ENCODE measurements at regions not wholly inside any gene's neighbourhood (a gene's known extent, or its start where the extent isn't known, plus 50 kb on each side); places are given as distances from the start of the nearest gene placed in this dataset.
A peak's percentile ranks its signal among the peaks of the same experiment; 100 is the strongest.

DNA sequence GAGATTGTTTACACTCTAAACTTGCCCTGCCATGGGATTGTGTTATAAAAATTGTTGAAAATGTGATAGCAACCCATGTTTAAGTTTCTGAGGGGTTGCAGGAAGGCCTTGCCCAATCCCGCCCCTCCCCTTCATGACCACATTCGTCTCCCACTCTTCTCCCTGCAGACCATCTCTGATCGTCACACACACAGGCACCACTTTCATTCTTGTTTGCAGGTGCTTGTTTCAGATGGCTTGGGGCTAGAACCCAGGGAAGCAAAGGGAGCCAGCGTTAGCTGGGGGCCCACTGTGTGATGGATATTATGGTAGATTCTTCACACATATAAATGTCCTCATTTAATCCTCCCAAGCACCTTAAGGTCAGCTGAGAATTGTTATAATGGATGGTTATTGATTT is 286.7 kb upstream of the HABP2 start (continued):
- TF ChIP-seq NRF1 (IDR thresholded peaks at IDR 0.05; ENCODE audit: low read depth, low read length): no peak
- no peak for TF ChIP-seq EP300 (IDR thresholded peaks at IDR 0.05; ENCODE audit: borderline replicate concordance in 1 of 2, low read depth in 1 of 2, low read length in 1 of 2)

DNA sequence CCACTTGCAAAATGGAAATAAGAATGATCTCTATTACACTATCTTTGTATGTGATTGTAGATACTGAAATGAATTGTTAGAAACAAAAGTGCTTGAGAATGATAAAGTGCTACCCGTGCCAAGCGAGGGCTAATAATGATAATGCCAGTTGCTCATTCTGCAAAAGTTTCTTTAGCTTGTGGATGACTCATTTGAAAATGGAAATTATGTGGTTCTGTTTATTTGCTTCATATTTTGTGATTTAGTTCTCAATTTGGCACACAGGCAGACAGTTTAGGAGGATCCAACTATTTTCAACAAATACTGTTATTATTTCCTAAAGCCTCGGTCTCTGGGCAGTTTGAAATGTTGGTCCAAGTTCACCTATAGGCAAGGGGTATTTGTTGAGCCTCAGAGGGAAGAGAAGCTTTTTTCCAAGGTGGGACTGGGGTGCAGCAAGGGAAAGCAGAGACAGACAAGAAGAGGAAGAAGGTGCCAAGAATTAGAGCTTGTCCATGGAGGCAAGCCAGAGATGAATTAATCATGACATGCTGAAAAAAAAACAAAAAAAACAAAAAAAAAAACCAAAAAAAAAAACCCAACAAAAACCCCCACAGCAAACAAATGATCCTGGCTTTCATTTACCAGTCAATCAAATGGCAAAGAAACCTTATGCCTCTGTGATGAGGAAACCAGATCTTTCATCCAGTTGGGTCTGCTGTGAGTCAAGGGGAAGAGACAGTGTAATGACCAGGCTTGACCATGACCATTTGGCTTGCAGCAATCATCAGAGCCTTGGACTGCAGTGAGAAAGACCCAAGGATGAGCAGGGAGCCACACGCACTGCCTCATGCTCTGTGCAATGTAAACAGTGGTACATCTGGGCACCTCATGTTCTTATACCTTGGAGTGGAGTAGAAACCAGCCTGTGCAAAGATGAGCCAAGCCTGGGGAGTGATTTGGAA is 285.0 kb upstream of the HABP2 start:
- no peaks in the 10 kb centered on the region for H3K27me3 ChIP-seq (ENCODE audit: insufficient read depth)
- no peak overlapping the region for H2AFZ ChIP-seq (ENCODE audit: low read depth)
- no peaks in the 10 kb centered on the region; a peak in 1 of 4 replicates for H3K4me1 ChIP-seq (ENCODE audit: control insufficient read depth in 1 of 2, insufficient read depth in 2 of 2, low read depth in 1 of 2, low read length in 1 of 2)
- H3K79me2 ChIP-seq (ENCODE audit: insufficient read depth): no peaks in the 10 kb centered on the region
- CTCF ChIA-PET: interaction anchor here (1.0 kb wide), 1 partner anchor 117 kb away, joined by 3 read pairs; no protein-coding TSS in a partner anchor
- no peak for DNase-seq
- POLR2A ChIA-PET: no interaction called here
- no peaks in the 10 kb centered on the region for H3K36me3 ChIP-seq (replicated peaks in 1 of 2; ENCODE audit: control insufficient read depth in 1 of 2, insufficient read depth in 2 of 2, low read length in 1 of 2)
- no peak overlapping the region for H3K9ac ChIP-seq
- no peaks in the 10 kb centered on the region for H3K9me2 ChIP-seq
- H3K4me3 ChIP-seq (ENCODE audit: low read depth in 2 of 2, low read length in 1 of 2): no peak overlapping the region
- H4K20me1 ChIP-seq (ENCODE audit: insufficient read depth): no peaks in the 10 kb centered on the region
- TF ChIP-seq NRF1 (IDR thresholded peaks at IDR 0.05; ENCODE audit: low read depth, low read length) (no peak), SMC3 (IDR thresholded peaks at IDR 0.05; ENCODE audit: low read depth, low read length) (no peak), GATA2 (CRISPR knock-in tag; IDR thresholded peaks at IDR 0.05) (no peak), FOXJ3 (CRISPR knock-in tag; IDR thresholded peaks at IDR 0.05) (no peak)
- WGBS (ENCODE audit: low lambda C conversion rate): 72% methylated on average over 4 of the region's 4 CpGs
- H3F3A ChIP-seq (replicated peaks; ENCODE audit: insufficient read depth): no peaks in the 10 kb centered on the region
- H3K4me2 ChIP-seq: peak overlapping the region; percentile 30; the same call in 1 of the 2 replicates
- H3K27ac ChIP-seq (ENCODE audit: low read depth in 2 of 2, low read length in 1 of 2): no peak overlapping the region
- no peaks in the 10 kb centered on the region for H3K9me3 ChIP-seq

DNA sequence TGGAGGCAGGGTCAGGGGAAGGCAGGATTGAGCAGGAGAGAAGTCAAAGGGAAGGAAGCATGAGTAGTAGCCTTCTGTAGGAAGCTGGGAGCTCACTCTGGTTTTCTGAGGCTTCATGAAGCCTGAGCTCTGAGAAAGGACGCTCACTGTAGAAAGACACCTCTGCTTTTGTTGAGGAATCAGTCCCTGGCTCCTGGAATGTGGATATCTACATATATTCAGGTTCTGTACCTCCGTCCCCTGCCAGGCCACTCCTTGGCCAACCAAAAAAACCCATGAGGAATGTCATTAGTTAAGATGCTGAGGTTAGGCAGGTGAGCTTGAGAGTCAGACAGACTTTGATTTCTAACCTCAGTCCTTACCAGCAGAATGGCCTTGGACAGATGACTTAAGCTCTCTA is 283.5 kb upstream of the HABP2 start:
- H3K4me2 ChIP-seq: no peak overlapping the region
- H4K20me1 ChIP-seq (ENCODE audit: insufficient read depth): no peaks in the 10 kb centered on the region
- no peaks in the 10 kb centered on the region for H3K36me3 ChIP-seq (replicated peaks in 1 of 2; ENCODE audit: control insufficient read depth in 1 of 2, insufficient read depth in 2 of 2, low read length in 1 of 2)
- no peaks in the 10 kb centered on the region for H3F3A ChIP-seq (replicated peaks; ENCODE audit: insufficient read depth)
- no peak overlapping the region for H3K27ac ChIP-seq (ENCODE audit: low read depth in 2 of 2, low read length in 1 of 2)
- no peaks in the 10 kb centered on the region; a peak in 1 of 4 replicates for H3K4me1 ChIP-seq (ENCODE audit: control insufficient read depth in 1 of 2, insufficient read depth in 2 of 2, low read depth in 1 of 2, low read length in 1 of 2)
- no peaks in the 10 kb centered on the region for H3K79me2 ChIP-seq (ENCODE audit: insufficient read depth)
- H3K9me3 ChIP-seq: no peaks in the 10 kb centered on the region
- no peaks in the 10 kb centered on the region for H3K9me2 ChIP-seq
- DNase-seq: no peak
- no peak overlapping the region for H3K9ac ChIP-seq
- H3K4me3 ChIP-seq (ENCODE audit: low read depth in 2 of 2, low read length in 1 of 2): no peak overlapping the region
- no peaks in the 10 kb centered on the region for H3K27me3 ChIP-seq (ENCODE audit: insufficient read depth)
- H2AFZ ChIP-seq (ENCODE audit: low read depth): no peak overlapping the region
- ChIA-PET POLR2A (no interaction called here), CTCF (no interaction called here)
- WGBS (ENCODE audit: low lambda C conversion rate): 56% methylated on average over 2 of the region's 2 CpGs
- no peak for TF ChIP-seq NFIC (IDR thresholded peaks at IDR 0.05; ENCODE audit: borderline replicate concordance)
- no peak for TF ChIP-seq EP300 (IDR thresholded peaks at IDR 0.05; ENCODE audit: borderline replicate concordance in 1 of 2, low read depth in 1 of 2, low read length in 1 of 2)
- TF ChIP-seq, protein P1, sequence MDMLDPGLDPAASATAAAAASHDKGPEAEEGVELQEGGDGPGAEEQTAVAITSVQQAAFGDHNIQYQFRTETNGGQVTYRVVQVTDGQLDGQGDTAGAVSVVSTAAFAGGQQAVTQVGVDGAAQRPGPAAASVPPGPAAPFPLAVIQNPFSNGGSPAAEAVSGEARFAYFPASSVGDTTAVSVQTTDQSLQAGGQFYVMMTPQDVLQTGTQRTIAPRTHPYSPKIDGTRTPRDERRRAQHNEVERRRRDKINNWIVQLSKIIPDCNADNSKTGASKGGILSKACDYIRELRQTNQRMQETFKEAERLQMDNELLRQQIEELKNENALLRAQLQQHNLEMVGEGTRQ (IDR thresholded peaks at IDR 0.05; ENCODE audit: borderline replicate concordance, low read depth, low read length): no peak
- TF ChIP-seq YY1 (IDR thresholded peaks at IDR 0.05; ENCODE audit: low read depth): no peak
- no peak for TF ChIP-seq TAF1 (IDR thresholded peaks at IDR 0.05; ENCODE audit: borderline replicate concordance, low read depth, low read length)
- TF ChIP-seq, protein P2, sequence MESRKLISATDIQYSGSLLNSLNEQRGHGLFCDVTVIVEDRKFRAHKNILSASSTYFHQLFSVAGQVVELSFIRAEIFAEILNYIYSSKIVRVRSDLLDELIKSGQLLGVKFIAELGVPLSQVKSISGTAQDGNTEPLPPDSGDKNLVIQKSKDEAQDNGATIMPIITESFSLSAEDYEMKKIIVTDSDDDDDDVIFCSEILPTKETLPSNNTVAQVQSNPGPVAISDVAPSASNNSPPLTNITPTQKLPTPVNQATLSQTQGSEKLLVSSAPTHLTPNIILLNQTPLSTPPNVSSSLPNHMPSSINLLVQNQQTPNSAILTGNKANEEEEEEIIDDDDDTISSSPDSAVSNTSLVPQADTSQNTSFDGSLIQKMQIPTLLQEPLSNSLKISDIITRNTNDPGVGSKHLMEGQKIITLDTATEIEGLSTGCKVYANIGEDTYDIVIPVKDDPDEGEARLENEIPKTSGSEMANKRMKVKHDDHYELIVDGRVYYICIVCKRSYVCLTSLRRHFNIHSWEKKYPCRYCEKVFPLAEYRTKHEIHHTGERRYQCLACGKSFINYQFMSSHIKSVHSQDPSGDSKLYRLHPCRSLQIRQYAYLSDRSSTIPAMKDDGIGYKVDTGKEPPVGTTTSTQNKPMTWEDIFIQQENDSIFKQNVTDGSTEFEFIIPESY (IDR thresholded peaks at IDR 0.05; ENCODE audit: borderline replicate concordance, low read depth): no peak
- TF ChIP-seq FOSL2 (IDR thresholded peaks at IDR 0.05; ENCODE audit: borderline replicate concordance, low read depth): no peak
- TF ChIP-seq GABPA (IDR thresholded peaks at IDR 0.05; ENCODE audit: low read depth): no peak
- TF ChIP-seq RCOR1 (IDR thresholded peaks at IDR 0.05; ENCODE audit: low read length): no peak
- TF ChIP-seq SMC3 (IDR thresholded peaks at IDR 0.05; ENCODE audit: low read depth, low read length): no peak
- TF ChIP-seq MEF2A (IDR thresholded peaks at IDR 0.05; ENCODE audit: borderline replicate concordance, low read depth): no peak
- no peak for TF ChIP-seq TCF12 (IDR thresholded peaks at IDR 0.05)
- TF ChIP-seq, protein P3, sequence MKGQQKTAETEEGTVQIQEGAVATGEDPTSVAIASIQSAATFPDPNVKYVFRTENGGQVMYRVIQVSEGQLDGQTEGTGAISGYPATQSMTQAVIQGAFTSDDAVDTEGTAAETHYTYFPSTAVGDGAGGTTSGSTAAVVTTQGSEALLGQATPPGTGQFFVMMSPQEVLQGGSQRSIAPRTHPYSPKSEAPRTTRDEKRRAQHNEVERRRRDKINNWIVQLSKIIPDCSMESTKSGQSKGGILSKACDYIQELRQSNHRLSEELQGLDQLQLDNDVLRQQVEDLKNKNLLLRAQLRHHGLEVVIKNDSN (IDR thresholded peaks at IDR 0.05; ENCODE audit: borderline replicate concordance, low read depth): no peak
- TF ChIP-seq, protein P4, sequence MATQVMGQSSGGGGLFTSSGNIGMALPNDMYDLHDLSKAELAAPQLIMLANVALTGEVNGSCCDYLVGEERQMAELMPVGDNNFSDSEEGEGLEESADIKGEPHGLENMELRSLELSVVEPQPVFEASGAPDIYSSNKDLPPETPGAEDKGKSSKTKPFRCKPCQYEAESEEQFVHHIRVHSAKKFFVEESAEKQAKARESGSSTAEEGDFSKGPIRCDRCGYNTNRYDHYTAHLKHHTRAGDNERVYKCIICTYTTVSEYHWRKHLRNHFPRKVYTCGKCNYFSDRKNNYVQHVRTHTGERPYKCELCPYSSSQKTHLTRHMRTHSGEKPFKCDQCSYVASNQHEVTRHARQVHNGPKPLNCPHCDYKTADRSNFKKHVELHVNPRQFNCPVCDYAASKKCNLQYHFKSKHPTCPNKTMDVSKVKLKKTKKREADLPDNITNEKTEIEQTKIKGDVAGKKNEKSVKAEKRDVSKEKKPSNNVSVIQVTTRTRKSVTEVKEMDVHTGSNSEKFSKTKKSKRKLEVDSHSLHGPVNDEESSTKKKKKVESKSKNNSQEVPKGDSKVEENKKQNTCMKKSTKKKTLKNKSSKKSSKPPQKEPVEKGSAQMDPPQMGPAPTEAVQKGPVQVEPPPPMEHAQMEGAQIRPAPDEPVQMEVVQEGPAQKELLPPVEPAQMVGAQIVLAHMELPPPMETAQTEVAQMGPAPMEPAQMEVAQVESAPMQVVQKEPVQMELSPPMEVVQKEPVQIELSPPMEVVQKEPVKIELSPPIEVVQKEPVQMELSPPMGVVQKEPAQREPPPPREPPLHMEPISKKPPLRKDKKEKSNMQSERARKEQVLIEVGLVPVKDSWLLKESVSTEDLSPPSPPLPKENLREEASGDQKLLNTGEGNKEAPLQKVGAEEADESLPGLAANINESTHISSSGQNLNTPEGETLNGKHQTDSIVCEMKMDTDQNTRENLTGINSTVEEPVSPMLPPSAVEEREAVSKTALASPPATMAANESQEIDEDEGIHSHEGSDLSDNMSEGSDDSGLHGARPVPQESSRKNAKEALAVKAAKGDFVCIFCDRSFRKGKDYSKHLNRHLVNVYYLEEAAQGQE (IDR thresholded peaks at IDR 0.05; ENCODE audit: low read depth, low read length): no peak
